ENCODE measurements at regions not wholly inside any gene's neighbourhood (a gene's known extent, or its start where the extent isn't known, plus 50 kb on each side); places are given as distances from the start of the nearest gene placed in this dataset.

GRCh38 chr3:18864933-18865731 lies 283.2 kb upstream of the KCNH8 start:
- TF ChIP-seq CTCF (optimal IDR thresholded peaks at IDR 0.05 in 1 of 3, IDR thresholded peaks at IDR 0.05 in 1 of 3, conservative IDR thresholded peaks at IDR 0.05 in 1 of 3; ENCODE audit: extremely low read depth in 1 of 3, insufficient read depth in 2 of 3, low read length in 3 of 3) (no peak), EZH2 (IDR thresholded peaks at IDR 0.05; ENCODE audit: low read length) (no peak)

Measured in keratinocyte (primary cell).